ENCODE measurements at regions not wholly inside any gene's neighbourhood (a gene's known extent, or its start where the extent isn't known, plus 50 kb on each side); places are given as distances from the start of the nearest gene placed in this dataset.
"Not testable (repeated sequence)": the region's sequence is repeated elsewhere in the genome, so short reads cannot be mapped to it uniquely, and the experiment has no call there.

GRCh38 chr10:42351745-42352144 lies 286.6 kb downstream of the ZNF33B start:
- DNase-seq: no peak

GRCh38 chr10:42336593-42337337 lies 301.6 kb downstream of the ZNF33B start:
- not testable (repeated sequence) for DNase-seq

- not testable (repeated sequence) for DNase-seq
Observed at GRCh38 chr10:42335653-42336296, 302.6 kb downstream of the ZNF33B start.

- no peak for DNase-seq
Observed at GRCh38 chr10:42304341-42304740, 334.0 kb downstream of the ZNF33B start.

GRCh38 chr10:42281896-42282295 lies 356.5 kb downstream of the ZNF33B start:
- not testable (repeated sequence) for DNase-seq

GRCh38 chr10:42269788-42270187 lies 368.6 kb downstream of the ZNF33B start:
- not testable (repeated sequence) for DNase-seq

- not testable (repeated sequence) for DNase-seq
Observed at GRCh38 chr10:42263259-42263658, 375.1 kb downstream of the ZNF33B start.

GRCh38 chr10:42243002-42243401 lies 395.4 kb downstream of the ZNF33B start:
- DNase-seq: not testable (repeated sequence)

GRCh38 chr10:42242135-42242805 lies 396.1 kb downstream of the ZNF33B start:
- DNase-seq: no peak

GRCh38 chr10:42236401-42236800 lies 402.0 kb downstream of the ZNF33B start:
- not testable (repeated sequence) for DNase-seq

- not testable (repeated sequence) for DNase-seq
Observed at GRCh38 chr10:42235736-42236135, 402.6 kb downstream of the ZNF33B start.

- DNase-seq: not testable (repeated sequence)
Observed at GRCh38 chr10:42235241-42235640, 403.1 kb downstream of the ZNF33B start.

- not testable (repeated sequence) for DNase-seq
Observed at GRCh38 chr10:42234506-42234905, 403.9 kb downstream of the ZNF33B start.

- not testable (repeated sequence) for DNase-seq
Observed at GRCh38 chr10:42233461-42234206, 404.7 kb downstream of the ZNF33B start.

GRCh38 chr10:42232955-42233354 lies 405.4 kb downstream of the ZNF33B start:
- not testable (repeated sequence) for DNase-seq

- DNase-seq: not testable (repeated sequence)
Observed at GRCh38 chr10:42230812-42231211, 407.6 kb downstream of the ZNF33B start.

- not testable (repeated sequence) for DNase-seq
Observed at GRCh38 chr10:42230115-42230514, 408.3 kb downstream of the ZNF33B start.

- DNase-seq: not testable (repeated sequence)
Observed at GRCh38 chr10:42227859-42228258, 410.5 kb downstream of the ZNF33B start.

- DNase-seq: not testable (repeated sequence)
Observed at GRCh38 chr10:42193588-42193987, 444.8 kb downstream of the ZNF33B start.

GRCh38 chr10:42192450-42192849 lies 445.9 kb downstream of the ZNF33B start:
- DNase-seq: not testable (repeated sequence)

- DNase-seq: not testable (repeated sequence)
Observed at GRCh38 chr10:42187501-42188195, 450.7 kb downstream of the ZNF33B start.

Measured in AML-193 (cell line).